ENCODE measurements at regions not wholly inside any gene's neighbourhood (a gene's known extent, or its start where the extent isn't known, plus 50 kb on each side); places are given as distances from the start of the nearest gene placed in this dataset.

DNA sequence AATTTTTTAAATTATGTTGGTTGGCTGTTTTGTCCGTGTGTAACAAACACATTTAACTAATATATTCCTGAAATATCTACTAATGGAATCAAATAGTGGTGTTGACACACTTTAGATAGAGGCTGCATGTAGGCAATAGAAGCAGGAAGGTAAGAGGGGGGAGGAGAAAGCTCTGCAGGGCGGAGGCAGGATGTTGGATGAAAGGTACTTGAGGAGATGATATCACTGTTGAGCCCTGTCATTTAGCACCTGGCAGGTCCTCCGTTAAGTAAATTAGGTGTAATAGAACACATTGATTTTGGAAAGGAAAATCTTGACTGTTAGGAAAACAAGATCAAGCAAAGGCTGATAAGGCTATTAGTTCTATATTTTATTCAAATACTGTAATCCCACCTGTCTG is 618.7 kb downstream of the PKHD1 start:
- no peaks in the 10 kb centered on the region for H3K36me3 Mint-ChIP-seq (ENCODE audit: low read depth)
- no peak overlapping the region for H2AFZ ChIP-seq
- H3K9me3 Mint-ChIP-seq: no peaks in the 10 kb centered on the region
- no peak overlapping the region for H3K4me3 ChIP-seq
- no peaks in the 10 kb centered on the region for H3K4me1 ChIP-seq (ENCODE audit: insufficient read depth)
- H3F3A ChIP-seq (replicated peaks; ENCODE audit: low read depth): no peaks in the 10 kb centered on the region
- H3K27ac Mint-ChIP-seq: no peak overlapping the region
- no peak overlapping the region for H3K27ac ChIP-seq (ENCODE audit: low read depth)
- H3K27me3 ChIP-seq (ENCODE audit: insufficient read depth): no peaks in the 10 kb centered on the region
- DNase-seq (ENCODE audit: low spot score): no peak
- no peak overlapping the region for H3K4me2 ChIP-seq
- no peaks in the 10 kb centered on the region for H3K36me3 ChIP-seq (ENCODE audit: insufficient read depth)
- peaks cover 2% of the 10 kb centered on the region for H3K27me3 Mint-ChIP-seq (ENCODE audit: insufficient read depth, low read depth, poor library complexity)
- ATAC-seq: no peak
- TF ChIP-seq EZH2 (IDR thresholded peaks at IDR 0.05; ENCODE audit: low read depth, unreplicated experiment): no peak
- no peak for TF ChIP-seq JUNB (IDR thresholded peaks at IDR 0.05; ENCODE audit: unreplicated experiment)
- TF ChIP-seq, protein P1, sequence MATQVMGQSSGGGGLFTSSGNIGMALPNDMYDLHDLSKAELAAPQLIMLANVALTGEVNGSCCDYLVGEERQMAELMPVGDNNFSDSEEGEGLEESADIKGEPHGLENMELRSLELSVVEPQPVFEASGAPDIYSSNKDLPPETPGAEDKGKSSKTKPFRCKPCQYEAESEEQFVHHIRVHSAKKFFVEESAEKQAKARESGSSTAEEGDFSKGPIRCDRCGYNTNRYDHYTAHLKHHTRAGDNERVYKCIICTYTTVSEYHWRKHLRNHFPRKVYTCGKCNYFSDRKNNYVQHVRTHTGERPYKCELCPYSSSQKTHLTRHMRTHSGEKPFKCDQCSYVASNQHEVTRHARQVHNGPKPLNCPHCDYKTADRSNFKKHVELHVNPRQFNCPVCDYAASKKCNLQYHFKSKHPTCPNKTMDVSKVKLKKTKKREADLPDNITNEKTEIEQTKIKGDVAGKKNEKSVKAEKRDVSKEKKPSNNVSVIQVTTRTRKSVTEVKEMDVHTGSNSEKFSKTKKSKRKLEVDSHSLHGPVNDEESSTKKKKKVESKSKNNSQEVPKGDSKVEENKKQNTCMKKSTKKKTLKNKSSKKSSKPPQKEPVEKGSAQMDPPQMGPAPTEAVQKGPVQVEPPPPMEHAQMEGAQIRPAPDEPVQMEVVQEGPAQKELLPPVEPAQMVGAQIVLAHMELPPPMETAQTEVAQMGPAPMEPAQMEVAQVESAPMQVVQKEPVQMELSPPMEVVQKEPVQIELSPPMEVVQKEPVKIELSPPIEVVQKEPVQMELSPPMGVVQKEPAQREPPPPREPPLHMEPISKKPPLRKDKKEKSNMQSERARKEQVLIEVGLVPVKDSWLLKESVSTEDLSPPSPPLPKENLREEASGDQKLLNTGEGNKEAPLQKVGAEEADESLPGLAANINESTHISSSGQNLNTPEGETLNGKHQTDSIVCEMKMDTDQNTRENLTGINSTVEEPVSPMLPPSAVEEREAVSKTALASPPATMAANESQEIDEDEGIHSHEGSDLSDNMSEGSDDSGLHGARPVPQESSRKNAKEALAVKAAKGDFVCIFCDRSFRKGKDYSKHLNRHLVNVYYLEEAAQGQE (IDR thresholded peaks at IDR 0.05; ENCODE audit: unreplicated experiment): no peak
- TF ChIP-seq NANOG (IDR thresholded peaks at IDR 0.05; ENCODE audit: borderline replicate concordance): no peak
- TF ChIP-seq, protein P2, sequence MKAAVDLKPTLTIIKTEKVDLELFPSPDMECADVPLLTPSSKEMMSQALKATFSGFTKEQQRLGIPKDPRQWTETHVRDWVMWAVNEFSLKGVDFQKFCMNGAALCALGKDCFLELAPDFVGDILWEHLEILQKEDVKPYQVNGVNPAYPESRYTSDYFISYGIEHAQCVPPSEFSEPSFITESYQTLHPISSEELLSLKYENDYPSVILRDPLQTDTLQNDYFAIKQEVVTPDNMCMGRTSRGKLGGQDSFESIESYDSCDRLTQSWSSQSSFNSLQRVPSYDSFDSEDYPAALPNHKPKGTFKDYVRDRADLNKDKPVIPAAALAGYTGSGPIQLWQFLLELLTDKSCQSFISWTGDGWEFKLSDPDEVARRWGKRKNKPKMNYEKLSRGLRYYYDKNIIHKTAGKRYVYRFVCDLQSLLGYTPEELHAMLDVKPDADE (IDR thresholded peaks at IDR 0.05): no peak
- no peak for TF ChIP-seq ZNF114 (CRISPR knock-in tag; IDR thresholded peaks at IDR 0.05)
- no peak for TF ChIP-seq ZNF331 (CRISPR knock-in tag; IDR thresholded peaks at IDR 0.05; ENCODE audit: low read depth)
- no peak for TF ChIP-seq STAT1 (IDR thresholded peaks at IDR 0.05; ENCODE audit: unreplicated experiment)
- peaks cover 8% of the 10 kb centered on the region; the same call in 2 of the 3 replicates for H3K4me1 Mint-ChIP-seq
- no peaks in the 10 kb centered on the region for H4K20me1 ChIP-seq (replicated peaks; ENCODE audit: insufficient read depth)
- H3K4me3 Mint-ChIP-seq: no peak overlapping the region
- no peaks in the 10 kb centered on the region for H3K79me2 ChIP-seq (replicated peaks; ENCODE audit: insufficient read depth)
- peaks cover 5% of the 10 kb centered on the region; the same call in 1 of the 2 replicates for H3K9me2 ChIP-seq (ENCODE audit: insufficient read depth)

DNA sequence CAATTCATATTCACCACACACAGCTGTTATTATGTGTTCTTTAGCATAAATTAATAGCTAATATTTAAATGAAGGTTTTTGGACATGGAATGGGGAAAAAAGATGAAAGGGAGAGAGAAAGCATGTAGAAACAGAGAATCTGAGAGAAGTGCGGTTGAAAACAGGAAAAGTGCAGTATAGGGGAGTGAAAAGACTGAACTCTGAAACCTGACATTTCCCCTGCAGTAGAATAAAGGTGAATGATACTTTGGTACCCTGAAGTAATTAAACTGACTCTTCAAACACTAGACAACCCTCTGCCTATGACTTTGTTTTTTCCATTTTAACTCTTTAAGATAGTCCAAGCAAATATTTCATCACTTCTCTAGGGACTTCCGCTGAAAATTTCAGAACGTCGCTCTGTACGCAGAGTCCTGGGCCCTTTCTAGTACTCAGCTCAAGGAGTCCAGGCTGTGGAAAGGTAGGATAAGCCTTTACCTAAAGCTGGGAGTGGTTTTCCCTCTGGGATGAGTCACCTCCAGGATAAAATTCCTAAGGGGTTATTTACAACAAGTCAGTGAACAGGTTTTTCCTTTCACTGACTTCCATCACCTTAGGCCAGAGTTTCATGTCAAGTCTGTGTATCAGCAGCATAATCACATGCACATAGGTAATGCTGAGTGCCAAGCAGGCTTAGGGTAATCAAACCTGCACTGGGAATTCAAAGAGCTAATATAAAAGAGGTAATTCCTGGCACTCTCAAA is 614.5 kb downstream of the PKHD1 start:
- Histone ChIP-seq H3K27ac (ENCODE audit: low read depth) (no peak overlapping the region), H3K9me2 (ENCODE audit: insufficient read depth) (peaks cover 5% of the 10 kb centered on the region; the same call in 1 of the 2 replicates), H2AFZ (no peak overlapping the region), H3K4me1 (ENCODE audit: insufficient read depth) (no peaks in the 10 kb centered on the region), H3K36me3 (ENCODE audit: insufficient read depth) (no peaks in the 10 kb centered on the region), H3K79me2 (replicated peaks; ENCODE audit: insufficient read depth) (no peaks in the 10 kb centered on the region), H3K4me3 (no peak overlapping the region), H3K27me3 (ENCODE audit: insufficient read depth) (no peaks in the 10 kb centered on the region), H3K4me2 (no peak overlapping the region), H4K20me1 (replicated peaks; ENCODE audit: insufficient read depth) (no peaks in the 10 kb centered on the region), H3F3A (replicated peaks; ENCODE audit: low read depth) (no peaks in the 10 kb centered on the region)
- Mint-ChIP-seq H3K4me1 (peaks cover 14% of the 10 kb centered on the region; the same call in 2 of the 3 replicates), H3K27me3 (ENCODE audit: insufficient read depth, low read depth, poor library complexity) (peaks cover 3% of the 10 kb centered on the region), H3K4me3 (no peak overlapping the region), H3K9me3 (no peaks in the 10 kb centered on the region), H3K27ac (no peak overlapping the region), H3K36me3 (ENCODE audit: low read depth) (no peaks in the 10 kb centered on the region)
- ATAC-seq (peak; percentile 67), DNase-seq (ENCODE audit: low spot score) (peak; percentile 34)
- TF ChIP-seq POLR2AphosphoS5 (IDR thresholded peaks at IDR 0.05; ENCODE audit: low read depth) (no peak), JUNB (IDR thresholded peaks at IDR 0.05; ENCODE audit: unreplicated experiment) (no peak), CREB1 (CRISPR knock-in tag; IDR thresholded peaks at IDR 0.05; ENCODE audit: low read depth) (no peak), EZH2phosphoT487 (IDR thresholded peaks at IDR 0.05; ENCODE audit: unreplicated experiment) (no peak), NANOG (IDR thresholded peaks at IDR 0.05; ENCODE audit: borderline replicate concordance) (no peak), EZH2 (IDR thresholded peaks at IDR 0.05; ENCODE audit: low read depth, unreplicated experiment) (no peak)
